GM12873 (cell line): ENCODE measurements at regions not wholly inside any gene's neighbourhood (a gene's known extent, or its start where the extent isn't known, plus 50 kb on each side); places are given as distances from the start of the nearest gene placed in this dataset.

ENCODE experiments used
- CTCF ChIP-seq: IDR thresholded peaks from 2 replicates; pipeline ENCODE4 v1.5.1; 2012; ENCODE audit warnings: low read depth, mild to moderate bottlenecking, moderate library complexity, low read length, control low read depth; ENCODE audit not compliant: insufficient read depth; ENCODE audit errors: missing control alignments

GRCh38 chr22:49113758-49114157 is 713.9 kb downstream of the BRD1 start:
- no peak for TF ChIP-seq CTCF

GRCh38 chr22:49112661-49113626 is 714.7 kb downstream of the BRD1 start:
- TF ChIP-seq CTCF: no peak

DNA sequence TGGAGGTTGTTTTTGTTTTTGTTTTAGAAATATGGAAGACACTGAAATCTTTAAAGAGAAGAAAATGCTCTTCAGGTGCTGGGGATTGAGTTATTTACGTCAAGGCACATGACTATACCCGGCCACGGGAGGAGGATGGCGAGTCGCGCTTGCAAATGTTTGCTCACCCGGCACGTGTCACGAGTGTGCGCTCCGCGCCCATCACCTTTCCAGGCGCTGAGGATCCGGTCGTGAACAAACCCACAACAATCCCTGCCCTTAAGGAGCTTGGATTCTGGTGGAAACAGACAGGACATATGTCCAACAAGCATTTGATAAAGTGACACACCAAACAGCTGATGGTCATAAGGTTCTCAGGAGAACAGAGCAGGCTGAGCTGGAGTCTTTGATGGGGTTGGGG is 715.5 kb downstream of the BRD1 start:
- no peak for TF ChIP-seq CTCF

DNA sequence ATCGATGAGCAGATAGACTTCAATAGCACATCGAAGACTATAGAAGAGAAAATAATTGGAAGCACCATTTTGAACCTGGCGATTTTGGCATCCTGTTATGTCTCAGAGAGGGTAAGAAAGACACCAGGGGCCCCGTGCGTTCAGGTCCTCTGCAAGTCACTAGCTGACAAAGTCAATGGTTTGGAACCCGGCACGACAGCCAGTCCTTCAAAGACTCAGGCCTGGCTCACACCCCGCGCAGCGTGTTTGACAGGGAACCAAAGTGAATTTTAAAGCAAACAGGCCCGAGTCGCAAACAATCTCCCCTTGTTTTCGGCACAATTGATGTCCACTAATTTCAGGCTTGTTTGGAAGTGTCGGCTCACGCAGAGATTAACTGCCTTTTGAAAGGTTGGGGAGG is 716.6 kb downstream of the BRD1 start:
- TF ChIP-seq CTCF: no peak

DNA sequence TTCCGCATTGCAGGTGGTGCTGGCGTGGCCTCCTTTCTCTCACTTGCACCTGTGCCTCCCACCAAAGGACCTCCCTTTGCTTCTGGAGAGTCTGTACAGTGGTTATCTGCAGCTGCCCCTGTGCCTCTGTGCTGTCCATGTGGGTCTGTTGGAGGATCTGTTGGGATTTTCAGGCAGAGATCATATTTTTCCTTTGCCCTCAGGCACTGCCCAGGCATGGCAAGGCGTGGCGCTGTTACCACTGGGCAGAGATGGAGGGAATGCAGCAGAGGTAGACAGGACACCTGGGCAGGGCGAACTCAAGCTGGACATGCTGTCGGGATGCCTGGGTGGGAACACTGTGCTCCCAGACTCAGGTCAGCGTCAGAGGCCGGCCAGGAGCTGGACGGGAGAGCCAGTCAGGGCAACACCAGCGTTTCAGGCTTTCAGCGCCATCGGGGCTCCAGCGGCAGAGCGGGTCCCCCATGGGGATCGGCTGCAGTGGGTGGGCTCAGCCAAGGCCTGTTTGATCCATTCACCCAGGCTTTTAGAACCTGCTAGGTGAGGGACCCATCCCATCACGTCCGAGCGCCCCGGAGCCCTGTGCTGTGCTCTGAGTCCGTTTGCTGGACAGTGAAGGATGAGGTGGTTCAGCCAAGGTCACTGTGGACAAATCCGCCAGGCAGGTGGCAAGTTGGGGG is 718.9 kb downstream of the BRD1 start:
- TF ChIP-seq CTCF: no peak

- TF ChIP-seq CTCF: no peak
Measured at GRCh38 chr22:49107961-49108530, 719.6 kb downstream of the BRD1 start.

DNA sequence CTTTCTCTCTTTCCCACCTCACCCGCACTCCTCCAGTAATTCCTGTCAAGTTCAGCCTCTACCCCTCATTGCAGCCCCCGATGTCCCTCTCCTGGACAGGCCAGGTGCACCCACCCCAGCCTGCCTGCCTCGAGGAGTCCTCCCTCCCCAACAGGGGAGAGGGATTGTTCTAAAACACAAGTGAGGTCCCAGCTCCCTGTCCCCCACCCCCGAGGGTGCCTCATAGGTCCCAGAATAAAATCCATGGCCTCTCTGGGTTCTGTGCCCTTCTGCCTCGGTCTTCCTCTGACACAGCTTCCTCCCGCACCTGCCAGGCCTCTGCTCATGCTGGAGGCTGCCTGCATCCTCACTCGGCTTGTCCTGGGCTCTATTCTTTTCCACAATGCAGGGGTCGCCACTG is 720.1 kb downstream of the BRD1 start:
- no peak for TF ChIP-seq CTCF
